GM21619 (cell line): ENCODE measurements at regions not wholly inside any gene's neighbourhood (a gene's known extent, or its start where the extent isn't known, plus 50 kb on each side); places are given as distances from the start of the nearest gene placed in this dataset.

ENCODE experiments used
- ATAC-seq: cut with Tn5 transposase; IDR thresholded peaks from one replicate; pipeline ENCODE4 v1.9.1; 2021; ENCODE audit not compliant: unreplicated experiment

DNA sequence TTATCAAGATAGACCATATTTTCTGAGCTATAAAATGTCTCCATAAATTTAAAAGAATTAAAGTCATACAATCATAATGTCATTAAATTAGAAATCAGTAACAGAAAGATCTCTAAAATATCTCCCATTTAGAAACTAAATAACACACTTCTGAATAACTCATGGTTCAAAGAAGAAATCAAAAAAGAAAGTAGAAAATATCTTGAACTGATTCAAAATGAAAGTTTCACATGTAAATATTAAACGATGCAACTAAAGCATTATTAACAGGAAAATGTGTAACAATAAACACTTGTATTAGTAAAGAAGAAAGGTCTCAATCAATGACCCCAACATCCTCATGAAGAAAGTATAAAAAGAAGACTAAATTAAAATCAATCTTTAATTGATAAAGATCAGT, 50.5 kb upstream of the PZP start:
- no peak for ATAC-seq
